Activated CD4-positive, alpha-beta T cell treated with anti-CD3 and anti-CD28 coated beads, Interleukin-2, Interleukin-6, amounts not matched to agents 100 ng/mL and 50 ng/mL, durations not matched to agents 16 hours and 8 hours (primary cell): ENCODE measurements at regions not wholly inside any gene's neighbourhood (a gene's known extent, or its start where the extent isn't known, plus 50 kb on each side); places are given as distances from the start of the nearest gene placed in this dataset.
A peak's percentile ranks its signal among the peaks of the same experiment; 100 is the strongest.

ENCODE experiments used
- DNase-seq: peaks from one replicate; pipeline ENCODE4 v3.0.0-alpha.2; 2020

DNA sequence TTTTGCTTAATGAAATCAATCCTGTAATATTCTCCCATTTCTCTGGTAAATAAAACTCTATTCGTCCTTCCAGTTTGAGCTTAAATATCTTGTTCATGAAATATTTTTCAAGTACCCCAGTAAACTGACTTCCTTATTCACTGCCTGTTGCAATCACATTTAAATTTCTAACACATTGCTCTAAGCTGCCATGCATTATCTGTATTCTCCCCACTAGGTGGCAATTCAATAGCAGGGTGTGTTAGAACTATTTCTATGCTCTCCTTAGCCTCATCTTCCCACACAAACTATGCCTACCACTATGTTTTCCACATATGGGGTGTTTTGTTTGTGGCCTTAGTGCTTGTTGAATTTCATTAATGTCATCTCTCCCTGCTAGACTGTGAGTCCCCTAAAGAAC lies 377.1 kb upstream of the HS3ST1 start:
- peak; percentile 1 for DNase-seq

DNA sequence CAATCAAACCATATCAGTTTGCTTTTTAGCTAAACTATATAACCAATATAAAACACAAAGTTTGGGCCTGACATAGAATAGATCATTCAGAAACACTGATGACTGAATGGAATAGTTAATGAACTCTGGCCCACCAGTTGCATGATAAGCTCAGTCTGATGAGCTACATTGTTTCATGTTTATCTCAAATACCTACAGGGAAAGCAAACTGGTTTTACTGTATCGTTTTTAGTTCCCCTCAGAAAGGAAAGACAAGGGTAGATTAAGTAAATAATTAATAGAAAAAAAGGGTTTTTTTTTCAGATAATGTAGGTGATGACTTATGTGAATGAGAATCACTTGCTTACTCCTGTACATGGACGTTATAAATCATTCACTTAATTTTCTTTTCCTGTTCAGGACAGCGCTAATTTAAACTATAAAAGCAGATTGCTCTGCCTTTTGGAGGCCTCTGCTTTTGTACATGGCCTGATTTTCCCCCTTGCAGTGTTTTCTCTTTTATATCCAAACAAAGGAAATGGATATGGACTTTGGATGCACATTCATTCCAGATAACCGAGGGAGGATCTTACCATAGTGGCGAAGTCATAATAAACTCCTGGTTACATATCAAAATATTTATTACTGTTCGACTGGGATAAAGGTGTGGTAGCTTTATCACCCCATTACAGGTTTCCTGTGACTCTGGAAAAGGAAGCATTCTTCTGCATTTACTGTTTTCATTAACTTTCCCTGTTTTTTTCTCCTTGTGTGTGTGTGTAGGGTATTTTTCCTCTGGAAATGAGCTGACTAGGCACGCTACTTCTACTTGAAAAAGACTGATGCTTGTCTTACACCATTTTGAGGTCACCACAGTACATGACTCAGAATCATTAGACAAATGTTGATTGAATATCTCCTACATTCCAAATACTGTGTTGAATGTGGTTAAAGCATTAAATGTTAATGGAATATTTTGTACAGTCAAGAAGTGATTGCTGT lies 373.1 kb upstream of the HS3ST1 start:
- DNase-seq = no peak

DNA sequence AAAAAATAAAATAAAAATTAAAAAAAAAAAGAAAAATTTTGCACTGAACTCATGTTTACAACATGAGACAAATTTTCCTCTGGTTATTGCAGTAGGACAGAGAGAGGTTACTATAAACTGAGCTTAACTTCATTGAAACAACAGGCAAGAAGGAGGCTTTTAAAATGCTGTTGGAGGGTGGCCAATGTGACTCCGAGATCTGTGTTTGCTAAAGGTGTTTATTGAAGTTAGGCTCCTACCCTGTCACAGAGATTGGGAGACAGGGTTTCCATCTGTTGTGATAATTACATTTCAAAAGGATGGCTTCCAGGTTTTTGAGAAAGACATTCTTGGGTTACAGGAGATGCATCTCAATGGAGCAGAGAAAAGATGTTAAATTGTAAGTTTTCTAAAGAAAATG lies 370.5 kb upstream of the HS3ST1 start:
- no peak for DNase-seq

DNA sequence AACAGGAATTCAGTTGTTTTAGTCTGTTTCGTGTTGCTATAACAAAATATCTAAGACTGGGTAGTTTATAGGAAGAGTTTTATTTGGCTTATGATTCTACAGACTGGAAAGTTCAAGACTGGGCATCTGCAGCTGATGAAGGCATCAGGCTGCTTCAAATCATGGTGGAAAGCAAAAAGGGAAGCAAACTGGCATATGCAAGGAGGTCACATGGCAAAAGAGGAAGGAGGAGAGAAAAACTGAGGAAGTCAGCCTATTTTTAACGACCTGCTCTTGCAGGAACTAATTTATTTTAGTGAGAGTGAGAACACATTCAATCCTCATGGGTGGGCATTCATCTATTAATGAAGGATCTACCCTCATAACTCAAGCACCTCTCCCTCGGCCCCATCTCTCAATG lies 363.1 kb upstream of the HS3ST1 start:
- DNase-seq = no peak

DNA sequence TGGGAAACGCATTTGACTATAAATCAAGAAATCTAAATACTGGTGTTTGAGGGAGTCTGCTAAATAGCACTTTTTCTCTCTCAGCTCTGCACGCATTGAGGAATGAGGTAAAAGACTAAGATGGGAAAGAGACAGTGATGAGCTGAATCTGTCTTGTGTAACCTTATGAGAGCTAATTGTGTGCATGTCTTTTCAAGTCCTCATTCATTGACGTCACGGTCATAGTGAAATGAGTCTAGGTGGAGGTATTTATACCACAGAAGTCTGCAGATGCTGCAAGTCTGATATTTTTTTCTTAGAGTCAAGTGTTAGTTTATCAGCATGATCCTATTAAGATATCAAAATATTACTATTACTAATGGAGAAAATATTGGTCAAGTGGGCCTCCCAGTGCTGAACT lies 361.5 kb upstream of the HS3ST1 start:
- no peak for DNase-seq

DNA sequence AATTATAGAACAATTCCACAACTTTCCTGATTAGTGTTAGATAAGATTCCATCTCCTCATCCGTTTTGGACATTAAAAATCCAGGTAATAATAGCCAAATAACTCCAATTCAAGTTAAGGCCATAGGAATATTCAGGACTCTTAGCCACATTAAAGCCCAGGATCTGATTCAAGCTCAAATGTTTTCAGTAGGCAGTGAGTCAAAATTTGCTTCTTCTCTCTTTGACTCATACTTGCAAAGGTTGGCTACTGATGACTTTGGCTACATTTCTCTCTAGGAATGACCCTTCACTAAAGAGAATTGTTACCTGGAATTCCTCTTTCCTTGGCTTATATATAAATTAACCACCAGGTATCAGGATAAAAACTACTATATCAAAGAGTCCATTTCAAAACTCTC lies 354.9 kb upstream of the HS3ST1 start:
- no peak for DNase-seq

DNA sequence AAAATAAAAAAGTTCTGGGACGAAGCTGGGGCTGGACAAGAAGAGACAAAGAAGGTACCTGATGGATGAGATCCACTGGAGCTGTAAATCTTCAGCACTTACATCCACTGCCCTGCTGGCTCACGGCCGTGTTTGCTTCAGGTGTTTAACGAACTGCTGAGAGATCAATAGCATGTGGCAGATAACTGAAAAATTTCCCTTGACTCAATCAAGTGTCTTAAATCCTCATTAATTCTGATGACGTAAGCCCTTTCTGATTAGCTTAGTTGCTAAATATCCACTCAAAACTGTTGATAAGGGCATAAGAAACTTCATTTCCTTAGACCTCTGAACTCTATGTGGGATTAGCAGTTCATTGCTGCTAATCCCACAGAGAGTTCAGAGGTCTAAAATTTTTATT lies 354.2 kb upstream of the HS3ST1 start:
- no peak for DNase-seq

DNA sequence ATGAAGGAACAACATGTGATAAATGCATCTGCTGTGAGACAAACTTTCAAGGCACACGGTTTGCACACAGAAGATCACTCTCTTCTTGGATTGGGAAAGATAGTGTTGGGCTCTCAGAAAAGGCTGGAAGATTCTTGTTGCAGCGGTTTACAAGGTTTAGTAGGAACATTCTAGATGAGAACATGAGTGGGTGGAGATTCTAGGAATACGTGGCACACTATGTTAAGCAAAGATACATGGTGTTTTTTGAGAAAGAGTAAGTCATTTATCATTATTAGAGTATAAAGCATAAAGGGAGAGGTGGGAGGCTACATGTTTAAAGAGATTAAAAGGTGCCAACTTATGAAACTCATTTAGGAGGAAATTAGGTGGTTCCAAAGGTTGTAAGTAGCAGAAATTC lies 348.8 kb upstream of the HS3ST1 start:
- no peak for DNase-seq

DNA sequence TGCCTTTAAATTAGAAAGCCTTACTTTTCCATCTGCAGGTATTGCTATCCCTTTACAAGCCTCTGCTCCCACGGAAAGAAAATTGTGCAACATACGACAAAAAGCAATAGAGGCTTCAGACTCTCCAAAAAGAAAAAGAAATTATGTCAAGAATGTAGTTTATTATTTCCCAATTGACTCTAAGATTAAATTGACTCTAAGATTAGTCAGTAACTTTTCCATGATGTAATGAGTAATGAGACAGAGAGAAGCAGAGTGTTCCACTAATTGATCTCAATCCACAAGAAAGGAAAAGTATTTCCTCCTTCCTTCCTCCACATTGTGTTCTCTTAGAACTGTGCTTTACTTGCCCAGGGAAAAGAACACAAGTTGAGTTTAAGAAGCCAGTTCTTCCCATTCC lies 345.7 kb upstream of the HS3ST1 start:
- no peak for DNase-seq

DNA sequence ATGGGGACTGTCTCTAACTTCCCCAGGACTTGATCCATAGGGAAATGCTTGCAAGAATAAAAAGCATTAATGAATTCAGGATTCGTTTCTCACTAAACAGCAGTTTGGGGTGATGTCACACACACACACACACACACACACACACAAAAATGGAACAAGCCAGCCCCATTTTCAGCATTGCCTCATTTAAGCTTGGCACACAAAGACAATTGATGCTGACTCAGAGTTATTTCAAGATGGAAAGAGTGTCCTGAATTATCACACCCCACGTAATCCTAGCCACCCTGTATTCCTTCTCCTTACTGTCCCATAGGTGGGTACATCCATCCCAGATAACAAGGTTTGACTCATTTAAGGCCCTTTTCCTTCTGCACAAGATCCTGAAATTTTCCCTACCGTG lies 345.1 kb upstream of the HS3ST1 start:
- no peak for DNase-seq

DNA sequence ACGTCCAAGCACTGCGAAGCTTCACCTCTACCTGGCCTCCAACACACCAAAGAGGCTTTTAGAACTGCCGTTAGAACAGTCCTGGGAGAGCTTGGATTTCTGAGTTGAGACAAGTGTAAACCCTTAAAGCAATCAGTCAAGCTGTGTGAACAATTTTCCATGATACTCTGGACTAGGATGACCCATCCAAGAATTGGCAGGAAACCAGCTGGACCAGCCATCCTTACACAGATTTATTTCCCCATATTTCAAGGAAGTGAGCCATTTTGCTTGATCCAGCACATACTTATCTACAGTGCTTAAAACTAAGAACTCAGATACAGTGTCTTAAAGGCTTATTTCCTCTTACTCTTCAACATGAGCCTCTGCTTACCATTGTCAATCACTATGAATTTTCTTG lies 340.7 kb upstream of the HS3ST1 start:
- DNase-seq = no peak

DNA sequence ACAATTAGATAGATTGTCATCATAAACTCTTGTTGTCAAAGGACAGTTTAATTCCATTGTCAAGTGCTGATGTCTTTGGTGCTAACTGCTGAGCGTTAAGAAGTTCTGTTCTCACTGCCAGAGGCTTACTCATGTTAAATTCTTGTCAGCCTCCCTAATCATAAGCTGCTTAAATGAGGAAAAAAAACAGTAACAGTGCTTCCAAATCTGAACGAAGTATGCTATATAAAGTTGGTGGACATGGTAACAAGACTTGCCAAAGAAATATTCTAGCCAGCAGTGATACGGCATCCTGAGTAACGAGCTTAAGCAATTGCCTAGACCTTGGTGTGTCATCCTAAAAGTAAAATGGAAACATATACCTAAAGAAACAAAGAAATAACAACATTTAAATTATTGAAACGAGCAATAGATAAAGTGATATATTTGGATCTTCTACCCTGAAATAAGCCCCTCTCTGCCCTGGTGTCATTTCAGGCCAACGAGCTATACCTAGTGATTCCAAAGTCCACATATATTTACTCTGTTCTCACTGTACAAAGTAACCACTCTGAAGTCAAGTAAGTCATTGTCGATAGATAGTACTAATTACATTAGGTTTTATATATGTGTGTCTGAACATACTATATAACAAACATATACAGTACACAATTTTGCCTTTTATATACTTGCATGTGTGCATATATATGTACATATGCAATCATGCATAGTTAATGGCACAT lies 339.7 kb upstream of the HS3ST1 start:
- DNase-seq = no peak

DNA sequence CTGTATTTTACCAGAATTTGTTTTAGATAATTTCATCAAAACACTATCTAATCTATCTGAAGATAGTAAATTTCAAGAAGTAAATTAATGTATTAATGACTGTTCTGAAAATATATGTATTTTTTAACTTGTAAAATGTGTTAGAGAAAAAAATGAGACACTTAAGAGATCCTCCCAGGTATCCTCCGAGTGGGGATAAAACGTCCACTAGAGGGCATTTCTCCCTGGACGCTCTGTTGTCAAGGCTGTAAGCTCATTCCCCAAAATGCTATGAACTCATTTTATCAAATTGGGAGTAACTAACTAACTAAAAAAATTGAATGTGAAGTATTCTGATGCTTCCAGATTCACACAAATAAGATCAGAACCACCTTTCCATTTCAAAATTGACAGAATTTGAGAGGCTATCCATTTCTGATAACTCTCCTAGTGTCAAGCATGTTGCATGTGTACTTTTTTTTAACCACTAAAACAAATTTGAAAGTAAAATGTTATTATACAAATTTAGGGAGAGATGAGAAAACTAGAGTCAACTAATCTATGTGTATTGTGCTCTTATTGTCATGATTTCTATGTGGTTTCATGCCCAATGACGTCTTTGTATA lies 337.3 kb upstream of the HS3ST1 start:
- peak; percentile 34 for DNase-seq

DNA sequence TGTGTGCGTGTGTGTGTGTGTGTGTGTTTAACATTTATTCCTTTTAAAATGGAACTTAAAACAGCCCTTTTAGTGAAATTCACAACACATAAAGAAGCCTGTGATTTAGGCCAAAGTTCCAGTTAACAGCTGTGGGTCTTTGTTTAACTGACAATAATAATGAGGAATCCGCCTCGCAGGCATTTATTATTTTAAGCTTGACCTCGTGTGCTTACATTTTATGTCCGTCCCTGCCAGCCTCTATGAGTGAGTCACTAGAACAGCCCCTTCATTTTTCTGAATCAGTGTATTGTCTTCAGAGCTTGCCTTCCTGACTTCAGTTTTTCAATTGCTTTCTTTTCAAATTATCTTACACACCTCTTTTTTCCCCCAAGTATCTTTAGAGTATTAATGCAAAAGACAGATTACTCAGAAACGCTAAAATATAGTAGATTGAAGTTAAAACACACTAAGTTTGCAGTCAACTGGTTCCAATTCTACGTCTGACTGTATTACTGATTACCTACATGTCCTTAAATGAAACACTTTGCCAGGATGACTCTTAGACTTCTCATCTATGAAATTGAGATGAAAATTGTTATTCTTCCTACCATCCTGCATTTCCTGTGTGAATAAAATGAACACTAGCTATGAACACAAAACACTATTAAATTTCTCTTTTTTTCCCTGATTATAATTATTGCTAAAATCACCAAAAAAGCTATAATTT lies 319.6 kb upstream of the HS3ST1 start:
- no peak for DNase-seq

DNA sequence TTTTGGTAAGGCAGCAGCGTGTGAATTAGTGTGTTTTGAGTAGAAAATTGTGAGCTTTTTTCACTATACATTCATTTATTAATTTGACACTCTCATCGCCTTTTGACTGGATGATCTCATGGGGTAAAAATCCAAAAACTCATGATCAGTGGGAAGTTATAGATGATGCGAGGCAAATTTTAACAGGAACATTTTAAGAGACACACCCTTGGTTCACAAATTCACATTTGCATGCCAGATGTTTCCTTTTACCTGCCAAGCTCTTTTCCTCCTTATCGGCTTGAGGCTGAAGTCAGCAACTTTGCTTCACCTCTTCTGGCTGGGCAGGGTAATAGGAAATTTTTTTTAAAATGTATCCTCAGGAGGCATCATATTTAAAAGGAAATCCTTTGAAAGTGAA lies 318.0 kb upstream of the HS3ST1 start:
- DNase-seq = no peak

DNA sequence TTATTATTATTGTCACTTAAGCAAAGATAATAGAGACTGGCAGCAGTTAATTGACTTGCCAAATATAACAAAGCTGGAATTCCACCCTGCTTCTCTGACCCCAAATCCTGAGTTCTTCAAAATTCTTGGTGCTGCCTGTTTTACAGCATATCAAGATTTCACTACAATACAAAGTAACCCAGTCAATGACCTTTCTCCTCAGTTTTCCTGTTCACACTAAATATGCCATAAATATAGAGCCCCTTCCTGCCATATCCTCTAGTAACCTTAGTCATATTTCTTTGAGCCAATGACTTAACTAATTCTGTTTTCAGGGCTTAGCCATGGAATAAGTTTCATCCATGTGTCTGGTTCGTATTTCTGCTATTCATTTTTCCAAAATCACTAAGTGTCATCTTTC lies 315.3 kb upstream of the HS3ST1 start:
- no peak for DNase-seq

DNA sequence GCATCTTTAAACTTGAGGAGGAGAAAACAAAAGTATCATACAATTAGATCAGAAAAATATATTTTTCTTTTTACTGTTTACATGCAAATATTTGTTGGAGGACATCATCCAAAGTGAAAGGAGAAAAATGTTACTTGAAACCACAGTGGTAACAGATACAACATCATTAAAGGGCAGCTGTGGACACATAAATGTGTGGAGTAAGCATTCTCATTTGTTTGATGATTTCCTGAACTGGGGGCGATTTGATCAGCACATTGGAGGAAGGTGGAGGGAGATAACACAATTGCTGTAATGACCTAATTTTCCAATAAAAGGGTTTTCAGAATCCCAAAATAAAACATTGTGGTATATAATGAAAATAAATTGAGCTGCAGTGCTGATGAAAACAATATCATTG lies 314.5 kb upstream of the HS3ST1 start:
- no peak for DNase-seq

DNA sequence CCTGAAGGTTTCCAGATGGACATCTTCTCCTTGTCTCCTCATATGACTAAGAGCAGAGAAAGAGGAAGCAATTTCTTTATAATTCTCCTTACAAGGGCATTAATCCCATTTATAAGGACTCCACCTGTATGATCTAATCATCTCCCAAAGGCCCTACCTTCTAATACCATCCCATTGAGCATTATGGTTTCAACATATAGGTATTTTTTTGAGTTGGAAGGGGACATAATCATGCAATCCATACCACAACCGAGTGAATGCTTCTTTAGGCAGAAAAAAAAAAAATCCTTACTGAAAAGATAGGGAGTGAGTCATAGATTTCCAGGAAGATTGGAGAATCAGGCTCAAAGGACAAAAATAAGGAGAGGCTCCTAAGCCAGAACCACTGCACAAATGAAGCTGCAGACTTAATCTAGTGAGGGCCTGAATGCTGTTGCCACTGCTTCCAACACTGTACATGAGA lies 312.5 kb upstream of the HS3ST1 start:
- no peak for DNase-seq

DNA sequence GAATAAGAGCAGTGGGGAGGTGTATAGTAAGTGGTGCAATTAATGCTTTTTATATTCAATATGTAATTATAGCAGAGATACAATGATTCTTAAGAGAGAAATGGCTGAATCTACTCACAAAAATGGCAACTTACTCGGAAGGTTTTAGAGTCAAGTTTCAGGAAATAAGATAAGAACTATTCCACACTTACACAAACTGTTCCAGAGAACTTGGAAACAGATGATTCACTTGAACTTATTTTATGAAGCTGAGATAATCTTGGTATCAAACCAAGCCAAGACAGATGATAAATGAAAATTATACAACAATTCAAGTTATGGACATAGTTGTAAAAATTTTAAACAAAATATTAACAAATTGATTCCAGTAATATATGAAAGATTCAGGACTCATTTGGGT lies 311.3 kb upstream of the HS3ST1 start:
- DNase-seq = no peak

DNA sequence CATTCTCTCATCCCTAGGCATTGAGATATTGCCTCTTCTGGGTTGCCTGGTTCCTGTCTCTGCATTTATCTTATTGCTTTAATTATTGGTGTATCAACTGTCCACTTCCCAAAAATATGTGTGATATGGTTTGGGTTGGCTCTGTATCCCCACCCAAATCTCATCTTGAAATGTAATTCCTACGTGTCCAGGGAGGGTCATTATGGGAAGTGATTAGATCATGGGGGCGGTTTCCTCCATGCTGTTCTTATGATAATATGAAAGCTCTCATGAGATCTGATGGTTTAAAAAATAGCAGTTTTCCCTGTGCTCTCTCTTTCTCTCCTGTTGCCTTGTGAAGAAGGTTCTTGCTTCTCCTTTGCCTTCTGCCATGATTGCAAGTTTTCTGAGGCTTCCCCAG lies 308.3 kb upstream of the HS3ST1 start:
- DNase-seq = no peak

DNA sequence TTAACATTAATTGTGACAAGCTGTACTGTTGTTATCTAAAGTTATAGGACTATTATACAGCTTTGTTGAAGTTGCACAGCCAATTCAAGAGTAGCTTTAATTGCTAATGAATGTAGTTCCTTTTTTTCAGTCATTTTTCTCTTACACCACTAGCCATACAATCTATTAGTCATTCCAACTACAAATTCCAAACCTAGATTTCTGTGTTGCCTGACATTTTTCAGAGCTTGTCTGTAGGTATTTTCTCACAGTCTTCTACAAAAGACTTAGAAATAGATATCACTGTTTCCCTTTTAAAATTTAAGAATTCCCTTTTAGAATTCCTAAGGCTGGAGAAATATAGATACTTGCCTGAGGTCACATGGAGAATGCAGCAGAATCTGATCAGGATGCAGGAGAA lies 307.0 kb upstream of the HS3ST1 start:
- DNase-seq = no peak

DNA sequence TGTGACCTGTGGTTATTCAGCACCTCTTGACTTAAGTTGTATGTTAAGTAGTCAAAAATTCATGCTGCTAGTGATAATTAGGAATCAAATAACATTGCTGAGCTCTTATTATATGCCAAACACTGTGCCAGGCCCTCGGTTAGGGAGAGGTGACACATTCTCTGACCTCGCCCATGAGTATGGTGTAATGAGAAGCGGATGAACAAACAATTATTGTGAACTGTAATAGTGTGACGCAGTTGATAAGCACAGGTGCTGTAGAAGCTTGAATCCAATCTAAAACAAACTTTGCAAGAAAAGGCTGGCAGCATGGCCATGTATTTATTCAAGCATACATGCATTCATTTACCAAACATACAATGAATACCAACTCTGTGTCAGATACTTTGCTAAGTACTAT lies 303.5 kb upstream of the HS3ST1 start:
- DNase-seq = no peak

DNA sequence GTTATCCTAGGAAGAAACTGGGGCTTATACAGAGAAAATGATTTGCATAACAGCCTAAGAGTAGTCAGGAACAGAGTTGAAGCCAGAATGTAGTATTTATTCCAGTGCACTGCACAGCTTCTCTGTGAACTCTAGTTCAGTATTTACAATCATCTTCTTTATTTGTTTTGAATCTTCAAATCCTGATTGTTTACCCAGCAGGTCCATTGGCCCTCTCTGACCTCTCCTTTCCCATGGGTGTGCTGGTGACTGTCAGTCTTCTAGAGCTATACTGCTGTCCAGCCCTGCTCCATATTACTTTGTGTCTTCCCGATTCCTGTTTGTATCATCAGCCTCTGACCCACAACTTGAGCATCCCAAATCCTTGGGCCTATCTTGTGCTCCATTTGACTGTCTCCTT lies 301.9 kb upstream of the HS3ST1 start:
- DNase-seq = no peak
